Fibroblast of lung (primary cell): ENCODE measurements at regions not wholly inside any gene's neighbourhood (a gene's known extent, or its start where the extent isn't known, plus 50 kb on each side); places are given as distances from the start of the nearest gene placed in this dataset.

Source experiments
- DNase-seq, 2 donors: peaks; one replicate each; pipeline versions ENCODE4 v3.0.0 to v3.0.0-alpha.2; 2010; ENCODE audit warnings: low read depth in 2 of 2
- H2AFZ ChIP-seq: 2 replicates; pipeline ENCODE4 v1.5.1; 2012; ENCODE audit warnings: low read length, control low read depth, inconsistent platforms
- H3K27ac ChIP-seq: 2 replicates; pipeline ENCODE4 v1.5.1; 2011; ENCODE audit warnings: low read length, control low read depth; ENCODE audit not compliant: insufficient read depth
- H3K27me3 ChIP-seq: 2 replicates; pipeline ENCODE4 v1.5.1; 2011; ENCODE audit warnings: mild to moderate bottlenecking, low read length; ENCODE audit not compliant: control insufficient read depth, insufficient read depth
- H3K36me3 ChIP-seq: 2 replicates; pipeline ENCODE4 v1.5.1; 2011; ENCODE audit warnings: low read length; ENCODE audit not compliant: control insufficient read depth, insufficient read depth
- H3K4me1 ChIP-seq: 2 replicates; pipeline ENCODE4 v1.5.1; 2011; ENCODE audit warnings: low read length; ENCODE audit not compliant: control insufficient read depth, insufficient read depth; ENCODE audit errors: extremely low read depth
- H3K4me2 ChIP-seq: 2 replicates; pipeline ENCODE4 v1.5.1; 2011; ENCODE audit warnings: low read length, control low read depth; ENCODE audit not compliant: insufficient read depth; ENCODE audit errors: extremely low read depth
- H3K4me3 ChIP-seq, 4 experiments: fragments of 200-600 bp in 1 of 4; sonication (generic) in 1 of 4; replicated peaks in 1 of 4; 2 replicates each; pipeline ENCODE4 v1.5.1; 2011 to 2016; ENCODE audit warnings: low read length in 4 of 4, low read depth in 3 of 4, mild to moderate bottlenecking in 3 of 4, control low read depth in 2 of 4, inconsistent platforms in 1 of 4, mixed read lengths in 1 of 4; ENCODE audit not compliant: insufficient read depth in 1 of 4; ENCODE audit errors: control extremely low read depth in 1 of 4
- H3K79me2 ChIP-seq: 2 replicates; pipeline ENCODE4 v1.5.1; 2012; ENCODE audit warnings: mild to moderate bottlenecking, low read length, inconsistent platforms; ENCODE audit not compliant: control insufficient read depth, insufficient read depth
- H3K9ac ChIP-seq: 2 replicates; pipeline ENCODE4 v1.5.1; 2011; ENCODE audit warnings: mild to moderate bottlenecking, low read length, control low read depth; ENCODE audit not compliant: insufficient read depth
- H3K9me3 ChIP-seq: 2 replicates; pipeline ENCODE4 v1.5.1; 2012; ENCODE audit warnings: low read depth, low read length; ENCODE audit not compliant: control insufficient read depth, insufficient read depth
- H4K20me1 ChIP-seq: 2 replicates; pipeline ENCODE4 v1.5.1; 2011; ENCODE audit warnings: low read length; ENCODE audit not compliant: control insufficient read depth, insufficient read depth; ENCODE audit errors: extremely low read depth
- EZH2 ChIP-seq: IDR thresholded peaks from 2 replicates; pipeline ENCODE4 v1.5.1; 2012; ENCODE audit warnings: low read length, control low read depth, mild to moderate bottlenecking; ENCODE audit errors: missing control alignments
- TF ChIP-seq, protein P1 (sequence below), 2 donors: IDR thresholded peaks in 1 of 2; conservative IDR thresholded peaks in 1 of 2; 1 replicate in 1 of 2; 2 replicates in 1 of 2; pipeline ENCODE4 v1.5.1; 2011 to 2012; ENCODE audit warnings: low read length in 2 of 2, control low read depth in 1 of 2, inconsistent platforms in 1 of 2, low read depth in 1 of 2, mild to moderate bottlenecking in 1 of 2

DNA sequence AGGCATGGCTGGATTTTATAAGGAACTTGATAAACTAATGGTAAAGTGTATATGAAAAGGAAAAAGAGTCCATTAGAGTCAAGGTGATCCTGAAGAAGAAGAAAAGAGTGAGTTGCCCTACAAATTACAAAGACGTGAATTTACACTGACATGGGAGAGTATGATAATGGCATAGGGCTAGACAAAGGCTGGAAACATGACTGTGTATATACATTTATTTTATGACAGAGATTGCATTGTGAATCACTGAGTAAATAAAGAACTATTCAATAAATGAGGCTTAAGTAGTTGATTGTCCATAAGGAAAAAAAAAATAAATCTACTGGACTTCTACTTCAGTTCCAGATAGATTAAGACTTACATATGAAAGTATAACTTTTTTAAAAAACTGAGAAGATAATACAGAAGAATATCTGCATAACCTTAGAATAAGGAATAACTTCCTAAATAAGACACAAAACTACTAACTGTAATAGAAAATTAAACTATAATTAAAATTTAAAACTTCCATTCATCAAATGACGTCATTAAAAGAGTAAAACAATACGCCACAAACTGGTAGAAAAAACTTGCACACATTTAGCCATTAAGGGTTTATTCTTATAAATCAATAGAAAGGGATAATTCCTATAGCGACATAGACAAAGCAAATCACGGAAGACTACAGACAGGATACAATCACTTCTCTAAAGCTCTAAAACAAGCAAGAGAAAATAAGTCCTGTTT, 278.5 kb downstream of the NOVA1 start:
- no peaks in the 10 kb centered on the region for H3K79me2 ChIP-seq

DNA sequence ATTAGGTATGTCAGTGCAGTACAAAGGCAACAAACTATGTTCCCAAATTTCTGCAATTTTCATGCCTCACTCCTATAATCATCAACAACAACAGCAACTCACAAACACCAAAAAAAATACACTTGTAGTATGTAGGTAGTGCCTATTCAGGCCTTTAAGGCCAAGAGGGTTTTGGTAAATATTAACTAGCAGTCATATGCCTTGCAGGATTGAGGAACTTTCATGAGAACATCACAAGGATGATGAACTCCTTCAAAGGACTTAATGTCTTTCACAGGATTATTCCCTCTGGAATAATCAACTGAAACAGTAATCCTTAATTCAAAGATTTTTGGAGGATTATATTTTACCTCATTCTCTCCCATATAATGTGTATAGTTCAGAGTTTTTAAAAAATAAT, 293.8 kb downstream of the NOVA1 start:
- no peaks in the 10 kb centered on the region for H3K4me1 ChIP-seq
- no peak for DNase-seq
- TF ChIP-seq, protein P1, sequence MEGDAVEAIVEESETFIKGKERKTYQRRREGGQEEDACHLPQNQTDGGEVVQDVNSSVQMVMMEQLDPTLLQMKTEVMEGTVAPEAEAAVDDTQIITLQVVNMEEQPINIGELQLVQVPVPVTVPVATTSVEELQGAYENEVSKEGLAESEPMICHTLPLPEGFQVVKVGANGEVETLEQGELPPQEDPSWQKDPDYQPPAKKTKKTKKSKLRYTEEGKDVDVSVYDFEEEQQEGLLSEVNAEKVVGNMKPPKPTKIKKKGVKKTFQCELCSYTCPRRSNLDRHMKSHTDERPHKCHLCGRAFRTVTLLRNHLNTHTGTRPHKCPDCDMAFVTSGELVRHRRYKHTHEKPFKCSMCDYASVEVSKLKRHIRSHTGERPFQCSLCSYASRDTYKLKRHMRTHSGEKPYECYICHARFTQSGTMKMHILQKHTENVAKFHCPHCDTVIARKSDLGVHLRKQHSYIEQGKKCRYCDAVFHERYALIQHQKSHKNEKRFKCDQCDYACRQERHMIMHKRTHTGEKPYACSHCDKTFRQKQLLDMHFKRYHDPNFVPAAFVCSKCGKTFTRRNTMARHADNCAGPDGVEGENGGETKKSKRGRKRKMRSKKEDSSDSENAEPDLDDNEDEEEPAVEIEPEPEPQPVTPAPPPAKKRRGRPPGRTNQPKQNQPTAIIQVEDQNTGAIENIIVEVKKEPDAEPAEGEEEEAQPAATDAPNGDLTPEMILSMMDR (conservative IDR thresholded peaks at IDR 0.05 in 1 of 2, IDR thresholded peaks at IDR 0.05 in 1 of 2; ENCODE audit: low read depth in 1 of 2, low read length in 2 of 2) = no peak
- TF ChIP-seq EZH2 = no peak

More for the DNA sequence above, 278.5 kb downstream of the NOVA1 start:
- Histone ChIP-seq H3K27me3 (no peaks in the 10 kb centered on the region), H3K4me1 (no peaks in the 10 kb centered on the region), H2AFZ (no peak overlapping the region), H3K9ac (no peak overlapping the region), H4K20me1 (no peaks in the 10 kb centered on the region), H3K9me3 (no peaks in the 10 kb centered on the region), H3K36me3 (no peaks in the 10 kb centered on the region), H3K4me3 (no peak overlapping the region), H3K27ac (no peak overlapping the region), H3K4me2 (no peak overlapping the region)
- TF ChIP-seq, protein P1 (conservative IDR thresholded peaks at IDR 0.05 in 1 of 2, IDR thresholded peaks at IDR 0.05 in 1 of 2; ENCODE audit: low read depth in 1 of 2, low read length in 2 of 2) = no peak
- no peak for TF ChIP-seq EZH2
- no peak for DNase-seq

DNA sequence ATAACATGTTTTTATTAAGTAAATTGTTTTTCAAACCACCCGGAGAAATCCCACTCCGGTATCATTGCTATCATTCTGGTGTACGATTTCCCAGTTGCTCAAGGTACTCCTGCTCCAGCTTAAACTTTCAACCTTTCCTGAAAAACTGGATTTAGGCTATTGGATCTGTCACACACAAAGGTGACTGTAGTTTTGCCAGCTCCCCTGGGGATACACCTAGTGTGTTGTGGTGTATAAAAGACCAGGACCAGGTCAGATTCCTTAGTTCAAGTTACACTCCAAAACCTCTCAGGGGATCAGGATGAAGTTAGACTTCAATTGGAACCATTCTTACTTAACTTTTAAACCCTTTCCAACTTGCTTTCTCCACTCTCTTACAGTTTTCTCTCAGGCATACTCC, 303.9 kb downstream of the NOVA1 start:
- Histone ChIP-seq H3K4me3 (no peak overlapping the region), H3K4me2 (no peak overlapping the region), H3K79me2 (no peaks in the 10 kb centered on the region), H3K9ac (no peak overlapping the region), H4K20me1 (no peaks in the 10 kb centered on the region), H3K9me3 (no peaks in the 10 kb centered on the region), H3K4me1 (peaks cover 3% of the 10 kb centered on the region), H3K36me3 (no peaks in the 10 kb centered on the region), H3K27ac (no peak overlapping the region), H3K27me3 (no peaks in the 10 kb centered on the region), H2AFZ (no peak overlapping the region)
- no peak for DNase-seq
- TF ChIP-seq EZH2 = no peak
- TF ChIP-seq, protein P1 (conservative IDR thresholded peaks at IDR 0.05 in 1 of 2, IDR thresholded peaks at IDR 0.05 in 1 of 2; ENCODE audit: low read depth in 1 of 2, low read length in 2 of 2) = no peak

More for the DNA sequence above, 293.8 kb downstream of the NOVA1 start:
- H3K9me3 ChIP-seq = no peaks in the 10 kb centered on the region
- no peaks in the 10 kb centered on the region for H3K27me3 ChIP-seq
- H2AFZ ChIP-seq = no peak overlapping the region
- no peak overlapping the region for H3K4me2 ChIP-seq
- H3K36me3 ChIP-seq = no peaks in the 10 kb centered on the region
- no peaks in the 10 kb centered on the region for H4K20me1 ChIP-seq
- no peak overlapping the region for H3K9ac ChIP-seq
- H3K27ac ChIP-seq = no peak overlapping the region
- no peak overlapping the region for H3K4me3 ChIP-seq
- H3K79me2 ChIP-seq = no peaks in the 10 kb centered on the region
